H1 (cell line): ENCODE measurements at regions not wholly inside any gene's neighbourhood (a gene's known extent, or its start where the extent isn't known, plus 50 kb on each side); places are given as distances from the start of the nearest gene placed in this dataset.

Source experiments
- CTCF ChIA-PET: fragments of 300-600 bp; sonication (Branson Sonifier 250); formaldehyde crosslinking; loops from one replicate; lab custom pipeline; 2021; ENCODE audit not compliant: partially characterized antibody; lab: Charles Lee
- POLR2A ChIA-PET: fragments of 300-600 bp; sonication (Branson Sonifier 250); formaldehyde crosslinking; loops from one replicate; lab custom pipeline; 2021; ENCODE audit warnings: inconsistent platforms; ENCODE audit not compliant: partially characterized antibody; lab: Charles Lee
- DNase-seq, 2 experiments: peaks; one replicate each; pipeline versions ENCODE4 v3.0.0 to v3.0.0-alpha.2; 2010 to 2022; ENCODE audit warnings: low spot score in 2 of 2, low read depth in 1 of 2, mixed read lengths in 1 of 2
- FAIRE-seq: peaks from 2 replicates; lab custom pipeline; 2011; peaks lifted over from hg19 to GRCh38; lab: Jason Lieb, UNC
- H2AFZ ChIP-seq: 2 replicates; pipeline ENCODE4 v1.8.1; 2012; ENCODE audit warnings: low read length, inconsistent platforms
- H2AK5ac ChIP-seq: 2 replicates; pipeline ENCODE4 v1.6.1; 2013; ENCODE audit warnings: low read depth, low read length
- H2BK120ac ChIP-seq: replicated peaks from 2 replicates; pipeline ENCODE3; 2013; ENCODE audit warnings: low read depth, low read length, inconsistent platforms
- H2BK12ac ChIP-seq: 2 replicates; pipeline ENCODE4 v1.6.1; 2013; ENCODE audit warnings: low read depth, low read length
- H2BK15ac ChIP-seq: 2 replicates; pipeline ENCODE4 v1.6.1; 2013; ENCODE audit warnings: low read length
- H2BK20ac ChIP-seq: 2 replicates; pipeline ENCODE4 v1.6.1; 2013; ENCODE audit warnings: low read length
- H2BK5ac ChIP-seq: 2 replicates; pipeline ENCODE4 v1.6.1; 2013; ENCODE audit warnings: low read depth, low read length
- H3K14ac ChIP-seq: 2 replicates; pipeline ENCODE4 v1.6.1; 2013; ENCODE audit warnings: inconsistent platforms; ENCODE audit not compliant: insufficient read length
- H3K18ac ChIP-seq: 2 replicates; pipeline ENCODE4 v1.6.1; 2013; ENCODE audit warnings: low read length; ENCODE audit errors: extremely low read depth
- H3K23ac ChIP-seq: 2 replicates; pipeline ENCODE4 v1.6.1; 2013; ENCODE audit warnings: inconsistent platforms; ENCODE audit not compliant: insufficient read length
- H3K23me2 ChIP-seq: 2 replicates; pipeline ENCODE4 v1.6.1; 2013; ENCODE audit warnings: low read depth, low read length
- H3K27ac ChIP-seq: 2 replicates; pipeline ENCODE4 v1.6.1; 2011; ENCODE audit warnings: low read depth, low read length, inconsistent platforms
- H3K27me3 ChIP-seq, 4 experiments: replicated peaks in 1 of 4; 1 replicate in 1 of 4; 2 replicates in 3 of 4; pipeline versions ENCODE4 v1.6.1 to v1.8.1; 2011 to 2013; ENCODE audit warnings: low read length in 3 of 4, mild to moderate bottlenecking in 3 of 4, inconsistent platforms in 2 of 4, mixed read lengths in 2 of 4, moderate library complexity in 1 of 4; ENCODE audit not compliant: control insufficient read depth in 3 of 4, insufficient read depth in 3 of 4; ENCODE audit errors: extremely low read depth in 1 of 4
- H3K36me3 ChIP-seq, 4 experiments: 2 replicates each; pipeline versions ENCODE4 v1.6.1 to v1.8.1; 2011 to 2013; ENCODE audit warnings: mild to moderate bottlenecking in 4 of 4, low read length in 3 of 4, moderate library complexity in 2 of 4, control low read depth in 1 of 4, inconsistent platforms in 1 of 4; ENCODE audit not compliant: insufficient read depth in 4 of 4, control insufficient read depth in 2 of 4
- H3K4ac ChIP-seq: replicated peaks from 2 replicates; pipeline ENCODE3; 2013; ENCODE audit warnings: low read length, low read depth, mixed read lengths, inconsistent platforms; ENCODE audit not compliant: insufficient read length
- H3K4me1 ChIP-seq, 4 experiments: replicated peaks in 1 of 4; 1 replicate in 1 of 4; 2 replicates in 3 of 4; pipeline versions ENCODE4 v1.6.1 to v1.8.1; 2011 to 2013; ENCODE audit warnings: low read length in 3 of 4, inconsistent platforms in 2 of 4, mixed read lengths in 1 of 4; ENCODE audit not compliant: insufficient read depth in 4 of 4, control insufficient read depth in 3 of 4
- H3K4me2 ChIP-seq, 2 experiments: 2 replicates each; pipeline versions ENCODE4 v1.6.1 to v1.8.1; 2011 to 2013; ENCODE audit warnings: low read depth in 2 of 2, low read length in 2 of 2, control low read depth in 1 of 2, inconsistent platforms in 1 of 2, mild to moderate bottlenecking in 1 of 2; ENCODE audit not compliant: insufficient read depth in 1 of 2
- H3K4me3 ChIP-seq, 4 experiments: fragments of 200-600, 300-600 bp in 1 of 4; sonication (generic), shearing (Covaris generic), sonication (Bioruptor Twin) in 1 of 4; 2 replicates each; pipeline versions ENCODE4 v1.5.1 to v1.8.1; 2011 to 2016; ENCODE audit warnings: low read length in 4 of 4, low read depth in 3 of 4, control low read depth in 2 of 4, inconsistent platforms in 2 of 4, mild to moderate bottlenecking in 2 of 4, mixed read lengths in 1 of 4, moderate library complexity in 1 of 4; ENCODE audit not compliant: insufficient read depth in 2 of 4; ENCODE audit errors: extremely low read depth in 1 of 4
- H3K56ac ChIP-seq: replicated peaks from 2 replicates; pipeline ENCODE3; 2013; ENCODE audit warnings: low read depth, mild to moderate bottlenecking, mixed read lengths, low read length, inconsistent platforms; ENCODE audit not compliant: insufficient read length
- H3K79me1 ChIP-seq: 2 replicates; pipeline ENCODE4 v1.6.1; 2013; ENCODE audit warnings: low read depth, low read length, control low read depth
- H3K79me2 ChIP-seq, 2 experiments: 2 replicates each; pipeline versions ENCODE4 v1.6.1 to v1.8.1; 2012 to 2013; ENCODE audit warnings: low read length in 2 of 2, mild to moderate bottlenecking in 2 of 2, inconsistent platforms in 1 of 2; ENCODE audit not compliant: insufficient read depth in 2 of 2, control insufficient read depth in 1 of 2
- H3K9ac ChIP-seq, 4 experiments: replicated peaks in 1 of 4; 1 replicate in 1 of 4; 2 replicates in 3 of 4; pipeline versions ENCODE4 v1.6.1 to v1.8.1; 2011 to 2013; ENCODE audit warnings: low read depth in 3 of 4, low read length in 3 of 4, control low read depth in 2 of 4, mild to moderate bottlenecking in 2 of 4, moderate library complexity in 2 of 4, inconsistent platforms in 1 of 4; ENCODE audit errors: extremely low read depth in 1 of 4
- H3K9me3 ChIP-seq, 2 experiments: 2 replicates each; pipeline versions ENCODE4 v1.6.1 to v1.8.1; 2012 to 2013; ENCODE audit warnings: mild to moderate bottlenecking in 2 of 2, moderate library complexity in 2 of 2, control low read depth in 1 of 2, inconsistent platforms in 1 of 2, low read depth in 1 of 2, low read length in 1 of 2, mixed read lengths in 1 of 2; ENCODE audit not compliant: insufficient read depth in 2 of 2
- H4K20me1 ChIP-seq, 2 experiments: replicated peaks in 1 of 2; 2 replicates each; pipeline versions ENCODE3 to v1.8.1; 2011 to 2013; ENCODE audit warnings: inconsistent platforms in 2 of 2, low read length in 2 of 2, mild to moderate bottlenecking in 1 of 2; ENCODE audit not compliant: insufficient read depth in 2 of 2, control insufficient read depth in 1 of 2
- H4K5ac ChIP-seq: 2 replicates; pipeline ENCODE4 v1.6.1; 2013; ENCODE audit warnings: low read length, low read depth, mixed read lengths, inconsistent platforms; ENCODE audit not compliant: insufficient read length
- H4K8ac ChIP-seq: 2 replicates; pipeline ENCODE4 v1.8.0; 2013; ENCODE audit warnings: mild to moderate bottlenecking, moderate library complexity, low read length, inconsistent platforms; ENCODE audit not compliant: insufficient read depth; ENCODE audit errors: extremely low read depth
- H4K91ac ChIP-seq: replicated peaks from 2 replicates; pipeline ENCODE3; 2013; ENCODE audit warnings: low read length, mixed read lengths, inconsistent platforms; ENCODE audit not compliant: insufficient read length
- ATF3 ChIP-seq: IDR thresholded peaks from 2 replicates; pipeline ENCODE4 v1.6.1; 2011; ENCODE audit warnings: low read depth, mild to moderate bottlenecking, low read length; ENCODE audit not compliant: insufficient read depth
- CEBPB ChIP-seq: IDR thresholded peaks from 2 replicates; pipeline ENCODE4 v1.6.1; 2012; ENCODE audit warnings: low read depth, low read length
- GABPA ChIP-seq: IDR thresholded peaks from 2 replicates; pipeline ENCODE4 v1.6.1; 2011; ENCODE audit warnings: mild to moderate bottlenecking, low read length, moderate library complexity, borderline replicate concordance; ENCODE audit not compliant: insufficient read depth
- HDAC6 ChIP-seq: IDR thresholded peaks from one replicate; pipeline ENCODE4 v1.7.1; 2012; ENCODE audit warnings: low read depth, mild to moderate bottlenecking, inconsistent platforms, low read length, moderate library complexity
- NRF1 ChIP-seq: IDR thresholded peaks from 2 replicates; pipeline ENCODE4 v1.6.1; 2011; ENCODE audit warnings: mild to moderate bottlenecking, low read depth, low read length, improper control_type of control experiment
- RAD21 ChIP-seq, 2 experiments: IDR thresholded peaks in 1 of 2; conservative IDR thresholded peaks in 1 of 2; 2 replicates each; pipeline ENCODE4 v1.6.1; 2011; ENCODE audit warnings: low read depth in 2 of 2, low read length in 2 of 2, improper control_type of control experiment in 1 of 2, inconsistent platforms in 1 of 2, mild to moderate bottlenecking in 1 of 2, moderate library complexity in 1 of 2
- TAF7 ChIP-seq: optimal IDR thresholded peaks from 2 replicates; pipeline ENCODE3; 2011; ENCODE audit warnings: low read depth, mild to moderate bottlenecking, inconsistent platforms, low read length, moderate library complexity, borderline replicate concordance
- TBP ChIP-seq: IDR thresholded peaks from 2 replicates; pipeline ENCODE4 v1.6.1; 2011; ENCODE audit warnings: low read depth, low read length, improper control_type of control experiment
- USF2 ChIP-seq: IDR thresholded peaks from 2 replicates; pipeline ENCODE4 v1.6.1; 2011; ENCODE audit warnings: low read length, improper control_type of control experiment
- WGBS, 2 experiments: shearing (Covaris generic) in 1 of 2; methylation state at CpG; one replicate each; pipeline versions ENCODE4 v1.1.6 to v1.1.7; 2013 to 2015; ENCODE audit warnings: low lambda C conversion rate in 2 of 2, mixed read lengths in 2 of 2, inconsistent platforms in 1 of 2, low coverage in 1 of 2, missing lambda C conversion rate in 1 of 2; ENCODE audit not compliant: insufficient replicate concordance in 2 of 2, insufficient coverage in 1 of 2, insufficient read length in 1 of 2; ENCODE audit errors: extremely low coverage in 1 of 2, missing lambda C conversion rate in 1 of 2; 5-methylcytosine and 5-hydroxymethylcytosine counted together
- TF ChIP-seq, protein P1 (sequence below), 3 experiments: IDR thresholded peaks; 1 replicate in 2 of 3; 2 replicates in 1 of 3; pipeline versions ENCODE4 v1.5.1 to v1.6.1; 2011; ENCODE audit warnings: low read length in 3 of 3, mild to moderate bottlenecking in 3 of 3, inconsistent platforms in 2 of 3, low read depth in 1 of 3, moderate library complexity in 1 of 3; ENCODE audit not compliant: insufficient read depth in 1 of 3; ENCODE audit errors: control extremely low read depth in 1 of 3

DNA sequence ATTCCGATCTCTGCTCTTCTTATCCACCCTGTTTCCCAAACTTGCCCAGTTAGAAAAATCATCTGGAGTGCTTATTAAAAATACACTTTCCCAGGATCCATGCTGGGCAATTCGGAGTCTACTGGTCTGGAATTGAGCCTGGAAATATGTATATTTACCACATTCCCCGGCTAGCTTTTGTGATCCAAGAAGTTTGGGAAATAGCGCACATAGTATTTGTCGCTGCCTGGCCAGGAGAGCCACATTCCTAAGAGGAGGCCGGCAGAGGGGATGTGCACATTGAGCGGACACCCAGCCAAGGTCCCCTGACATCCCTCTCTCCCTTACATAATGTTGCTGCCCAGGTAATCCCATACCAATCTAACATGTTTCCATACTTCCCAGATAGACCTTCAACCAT, 62.1 kb upstream of the TMEM97 start:
- Histone ChIP-seq H2BK5ac (no peak overlapping the region), H3K14ac (no peak overlapping the region), H2BK120ac (no peak overlapping the region), H3K36me3 (no peaks in the 10 kb centered on the region), H2BK12ac (no peak overlapping the region), H3K18ac (no peak overlapping the region), H3K56ac (no peak overlapping the region), H4K8ac (no peak overlapping the region), H3K23me2 (no peaks in the 10 kb centered on the region; the same call in 1 of the 2 replicates), H2BK15ac (no peak overlapping the region), H2AFZ (no peak overlapping the region), H3K23ac (no peak overlapping the region), H3K27me3 (no peaks in the 10 kb centered on the region), H3K79me2 (no peaks in the 10 kb centered on the region), H3K9ac (no peak overlapping the region), H4K20me1 (no peaks in the 10 kb centered on the region), H3K9me3 (peaks cover 0 to 7% of the 10 kb centered on the region in 2 experiments; a peak in 2 of 4 replicates), H3K79me1 (no peaks in the 10 kb centered on the region), H2AK5ac (no peak overlapping the region), H2BK20ac (no peak overlapping the region), H4K5ac (no peak overlapping the region), H3K4me3 (no peak overlapping the region), H3K27ac (no peak overlapping the region), H3K4me2 (no peak overlapping the region), H4K91ac (no peak overlapping the region), H3K4me1 (no peaks in the 10 kb centered on the region), H3K4ac (no peak overlapping the region)
- ChIA-PET POLR2A (no interaction called here), CTCF (interaction anchor here (0.6 to 2.8 kb wide), 3 partner anchors 10 to 52 kb away, joined by 3 to 7 read pairs (median 4); no protein-coding TSS in a partner anchor)
- FAIRE-seq (no peak), DNase-seq (no peak)
- 87% methylated on average over 7 of the region's 7 CpGs; no CpG with 5 or more reads in 1 of the 2 experiments for WGBS, 2 experiments
- TF ChIP-seq CEBPB (no peak), ATF3 (no peak), NRF1 (no peak), USF2 (no peak), TBP (no peak), HDAC6 (no peak), TAF7 (no peak), RAD21 (IDR thresholded peaks at IDR 0.05 in 1 of 2, conservative IDR thresholded peaks at IDR 0.05 in 1 of 2; ENCODE audit: low read depth in 2 of 2, low read length in 2 of 2) (no peak), GABPA (no peak)
- TF ChIP-seq, protein P1, sequence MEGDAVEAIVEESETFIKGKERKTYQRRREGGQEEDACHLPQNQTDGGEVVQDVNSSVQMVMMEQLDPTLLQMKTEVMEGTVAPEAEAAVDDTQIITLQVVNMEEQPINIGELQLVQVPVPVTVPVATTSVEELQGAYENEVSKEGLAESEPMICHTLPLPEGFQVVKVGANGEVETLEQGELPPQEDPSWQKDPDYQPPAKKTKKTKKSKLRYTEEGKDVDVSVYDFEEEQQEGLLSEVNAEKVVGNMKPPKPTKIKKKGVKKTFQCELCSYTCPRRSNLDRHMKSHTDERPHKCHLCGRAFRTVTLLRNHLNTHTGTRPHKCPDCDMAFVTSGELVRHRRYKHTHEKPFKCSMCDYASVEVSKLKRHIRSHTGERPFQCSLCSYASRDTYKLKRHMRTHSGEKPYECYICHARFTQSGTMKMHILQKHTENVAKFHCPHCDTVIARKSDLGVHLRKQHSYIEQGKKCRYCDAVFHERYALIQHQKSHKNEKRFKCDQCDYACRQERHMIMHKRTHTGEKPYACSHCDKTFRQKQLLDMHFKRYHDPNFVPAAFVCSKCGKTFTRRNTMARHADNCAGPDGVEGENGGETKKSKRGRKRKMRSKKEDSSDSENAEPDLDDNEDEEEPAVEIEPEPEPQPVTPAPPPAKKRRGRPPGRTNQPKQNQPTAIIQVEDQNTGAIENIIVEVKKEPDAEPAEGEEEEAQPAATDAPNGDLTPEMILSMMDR (IDR thresholded peaks at IDR 0.05; ENCODE audit: control extremely low read depth in 1 of 3, insufficient read depth in 1 of 3, low read depth in 1 of 3, low read length in 3 of 3): no peak
